Erythroblast (primary cell): ENCODE measurements at regions not wholly inside any gene's neighbourhood (a gene's known extent, or its start where the extent isn't known, plus 50 kb on each side); places are given as distances from the start of the nearest gene placed in this dataset.

Experiments used
- GATA1 ChIP-seq: IDR thresholded peaks from 2 replicates; pipeline ENCODE4 v1.6.1; 2011; ENCODE audit warnings: low read depth, mild to moderate bottlenecking, control low read depth, low read length, moderate library complexity
- POLR2A ChIP-seq: IDR thresholded peaks from 2 replicates; pipeline ENCODE4 v1.6.1; 2011; ENCODE audit warnings: mild to moderate bottlenecking, low read length

GRCh38 chr13:107534548-107534947 is 680.8 kb downstream of the LIG4 start:
- TF ChIP-seq GATA1 (no peak), POLR2A (no peak)
